Mesenchymal stem cell (in vitro differentiated cells and primary cell): ENCODE measurements at regions not wholly inside any gene's neighbourhood (a gene's known extent, or its start where the extent isn't known, plus 50 kb on each side); places are given as distances from the start of the nearest gene placed in this dataset.
A peak's percentile ranks its signal among the peaks of the same experiment; 100 is the strongest.

ENCODE experiments used
- DNase-seq: peaks from one replicate; pipeline ENCODE4 v3.0.0-alpha.2; 2013
- H2AFZ ChIP-seq: one replicate; pipeline ENCODE4 v1.6.1; 2013; ENCODE audit warnings: low read depth, mild to moderate bottlenecking, control low read depth, inconsistent platforms, low read length, moderate library complexity
- H2AK5ac ChIP-seq: 2 replicates; pipeline ENCODE4 v1.6.1; 2013; ENCODE audit warnings: low read length, moderate library complexity, mild to moderate bottlenecking, inconsistent platforms; ENCODE audit not compliant: severe bottlenecking
- H2BK120ac ChIP-seq: one replicate; pipeline ENCODE4 v1.6.1; 2013; ENCODE audit warnings: low read depth, mild to moderate bottlenecking, inconsistent platforms, low read length, moderate library complexity
- H2BK12ac ChIP-seq, 2 experiments: one replicate each; pipeline ENCODE4 v1.6.1; 2013; ENCODE audit warnings: inconsistent platforms in 2 of 2, low read length in 2 of 2, mild to moderate bottlenecking in 2 of 2, moderate library complexity in 2 of 2, control low read depth in 1 of 2
- H2BK15ac ChIP-seq: one replicate; pipeline ENCODE4 v1.6.1; 2013; ENCODE audit warnings: mild to moderate bottlenecking, low read depth, inconsistent platforms; ENCODE audit not compliant: poor library complexity, severe bottlenecking
- H2BK5ac ChIP-seq: 2 replicates; pipeline ENCODE4 v1.6.1; 2013; ENCODE audit warnings: low read depth, mild to moderate bottlenecking, low read length, control low read depth, inconsistent platforms; ENCODE audit not compliant: poor library complexity, severe bottlenecking
- H3K14ac ChIP-seq, 2 experiments: one replicate each; pipeline ENCODE4 v1.6.1; 2013; ENCODE audit warnings: inconsistent platforms in 2 of 2, low read length in 2 of 2, control low read depth in 1 of 2, mild to moderate bottlenecking in 1 of 2, moderate library complexity in 1 of 2
- H3K18ac ChIP-seq, 2 experiments: one replicate each; pipeline ENCODE4 v1.6.1; 2013; ENCODE audit warnings: inconsistent platforms in 2 of 2, low read length in 2 of 2, control low read depth in 1 of 2, low read depth in 1 of 2, mild to moderate bottlenecking in 1 of 2
- H3K23ac ChIP-seq, 2 experiments: one replicate each; pipeline ENCODE4 v1.6.1; 2013; ENCODE audit warnings: inconsistent platforms in 2 of 2, low read length in 2 of 2, mild to moderate bottlenecking in 2 of 2, moderate library complexity in 2 of 2, control low read depth in 1 of 2
- H3K27ac ChIP-seq: 2 replicates; pipeline ENCODE4 v1.5.1; 2013; ENCODE audit warnings: mild to moderate bottlenecking, moderate library complexity, low read length, control low read depth, inconsistent platforms; ENCODE audit not compliant: poor library complexity, severe bottlenecking
- H3K27me3 ChIP-seq, 2 experiments: 2 replicates each; pipeline versions ENCODE4 v1.6.1 to v1.7.0; 2013; ENCODE audit warnings: low read length in 2 of 2, mild to moderate bottlenecking in 2 of 2, moderate library complexity in 2 of 2, control low read depth in 1 of 2, inconsistent platforms in 1 of 2; ENCODE audit not compliant: control insufficient read depth in 1 of 2, insufficient read depth in 1 of 2
- H3K36me3 ChIP-seq, 2 experiments: 2 replicates each; pipeline versions ENCODE4 v1.6.1 to v1.7.0; 2013; ENCODE audit warnings: low read length in 2 of 2, control low read depth in 1 of 2, inconsistent platforms in 1 of 2, low read depth in 1 of 2, mild to moderate bottlenecking in 1 of 2; ENCODE audit not compliant: insufficient read depth in 2 of 2, control insufficient read depth in 1 of 2
- H3K4ac ChIP-seq, 2 experiments: one replicate each; pipeline ENCODE4 v1.6.1; 2013; ENCODE audit warnings: inconsistent platforms in 2 of 2, low read length in 2 of 2, mild to moderate bottlenecking in 2 of 2, moderate library complexity in 2 of 2, control low read depth in 1 of 2, low read depth in 1 of 2
- H3K4me1 ChIP-seq: 2 replicates; pipeline ENCODE4 v1.6.1; 2013; ENCODE audit warnings: low read depth, low read length, control low read depth; ENCODE audit not compliant: control insufficient read depth, insufficient read depth
- H3K4me2 ChIP-seq: 2 replicates; pipeline ENCODE4 v1.6.1; 2013; ENCODE audit warnings: low read length, mild to moderate bottlenecking, inconsistent platforms; ENCODE audit not compliant: poor library complexity, severe bottlenecking
- H3K4me3 ChIP-seq, 2 experiments: 2 replicates each; pipeline versions ENCODE4 v1.5.1 to v1.7.0; 2013; ENCODE audit warnings: low read length in 2 of 2, mild to moderate bottlenecking in 2 of 2, control low read depth in 1 of 2, low read depth in 1 of 2; ENCODE audit not compliant: insufficient read depth in 1 of 2
- H3K79me1 ChIP-seq: replicated peaks from 2 replicates; pipeline ENCODE4 v1.6.1; 2013; ENCODE audit warnings: mild to moderate bottlenecking, control low read depth, low read length, inconsistent platforms; ENCODE audit not compliant: poor library complexity, severe bottlenecking
- H3K9ac ChIP-seq: 2 replicates; pipeline ENCODE4 v1.7.0; 2013; ENCODE audit warnings: mild to moderate bottlenecking, low read length, moderate library complexity
- H3K9me3 ChIP-seq: 2 replicates; pipeline ENCODE4 v1.7.0; 2013; ENCODE audit warnings: mild to moderate bottlenecking, low read length; ENCODE audit not compliant: control insufficient read depth
- H4K8ac ChIP-seq: one replicate; pipeline ENCODE4 v1.6.1; 2013; ENCODE audit warnings: inconsistent platforms, mild to moderate bottlenecking, low read length, moderate library complexity
- H4K91ac ChIP-seq: one replicate; pipeline ENCODE4 v1.6.1; 2013; ENCODE audit warnings: mild to moderate bottlenecking, low read length, inconsistent platforms
- WGBS: methylation state at CpG from one replicate; pipeline ENCODE4 v1.1.7; 2013; ENCODE audit warnings: mixed read lengths; 5-methylcytosine and 5-hydroxymethylcytosine counted together

DNA sequence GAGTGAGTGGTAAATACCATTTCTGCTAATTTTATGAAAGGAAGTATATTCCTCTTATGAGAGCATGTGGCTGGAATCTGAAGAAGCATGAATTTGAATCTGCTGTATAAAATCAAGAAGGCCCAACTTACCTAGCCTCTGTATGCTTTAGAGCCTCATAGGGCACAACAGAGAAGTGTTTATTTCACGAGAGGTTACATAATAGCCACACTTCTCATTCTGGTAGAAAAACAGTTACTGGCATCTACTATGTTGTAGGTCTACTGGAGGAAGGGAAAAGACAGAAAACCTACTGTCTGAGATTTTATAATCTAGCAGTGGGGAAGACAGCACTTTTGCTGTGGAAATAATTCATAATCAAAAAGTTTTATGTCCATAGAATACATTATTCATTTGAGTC lies 172.6 kb upstream of the ZNF608 start:
- Histone ChIP-seq H3K23ac (no peak overlapping the region), H2BK15ac (no peak overlapping the region), H3K4me3 (no peak overlapping the region), H3K27me3 (no peaks in the 10 kb centered on the region), H3K14ac (no peak overlapping the region), H4K91ac (no peak overlapping the region), H2BK12ac (no peak overlapping the region), H3K4ac (no peak overlapping the region), H3K4me2 (no peak overlapping the region), H3K9me3 (no peaks in the 10 kb centered on the region), H2AK5ac (no peak overlapping the region), H3K18ac (no peak overlapping the region), H3K9ac (no peak overlapping the region), H3K36me3 (no peaks in the 10 kb centered on the region), H3K4me1 (no peaks in the 10 kb centered on the region), H2BK5ac (no peak overlapping the region), H2AFZ (no peak overlapping the region), H3K27ac (no peak overlapping the region), H2BK120ac (no peak overlapping the region), H4K8ac (no peak overlapping the region), H3K79me1 (no peaks in the 10 kb centered on the region)
- no peak for DNase-seq
- WGBS: no CpG with 5 or more reads among the region's 1 CpG

DNA sequence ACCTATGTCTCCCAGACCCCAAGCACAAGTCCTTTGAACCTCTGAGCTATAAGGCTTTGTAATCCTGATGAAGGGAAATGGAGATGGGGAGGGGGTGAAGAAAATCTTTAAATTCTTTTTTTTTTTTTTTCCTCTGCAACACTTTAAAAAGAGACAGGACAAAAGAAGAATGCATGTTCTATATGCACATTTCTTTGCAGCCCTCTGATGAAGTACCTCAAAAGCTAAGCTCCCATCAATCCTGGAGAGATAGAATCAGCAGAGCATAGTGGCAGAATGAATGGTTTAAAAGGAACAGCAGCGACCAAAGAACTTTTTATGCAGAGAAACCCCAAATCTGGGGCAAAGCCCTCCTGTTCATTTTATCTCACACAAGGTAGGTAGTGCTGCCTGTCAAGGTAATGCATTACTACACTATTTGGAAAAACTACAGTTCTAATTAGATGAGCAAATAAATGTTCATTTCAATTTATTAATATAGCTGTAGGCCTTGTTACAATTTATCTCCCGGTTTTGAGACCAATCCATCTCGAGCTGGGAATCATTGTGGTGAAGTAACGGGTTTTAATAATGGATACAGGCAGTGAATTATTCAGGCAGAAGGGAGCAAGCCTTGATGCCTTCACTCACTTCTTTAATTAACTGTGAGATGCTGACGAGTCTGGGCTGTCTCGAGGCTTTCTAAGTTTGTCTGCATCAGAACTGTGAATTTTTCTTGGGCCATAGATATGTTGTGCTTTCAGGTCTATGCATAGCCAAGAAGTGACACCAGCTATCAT lies 173.5 kb upstream of the ZNF608 start:
- no peak overlapping the region for H2BK15ac ChIP-seq
- no peak overlapping the region for H3K4me3 ChIP-seq
- H2BK12ac ChIP-seq: no peak overlapping the region
- H3K23ac ChIP-seq: no peak overlapping the region
- H3K14ac ChIP-seq: no peak overlapping the region
- no peak overlapping the region for H2BK5ac ChIP-seq
- H3K36me3 ChIP-seq: no peaks in the 10 kb centered on the region
- H3K4me2 ChIP-seq: no peak overlapping the region
- H3K27ac ChIP-seq: no peak overlapping the region
- no peak overlapping the region for H4K8ac ChIP-seq
- DNase-seq: no peak
- H3K79me1 ChIP-seq: no peaks in the 10 kb centered on the region
- H3K9ac ChIP-seq: no peak overlapping the region
- H2AFZ ChIP-seq: no peak overlapping the region
- no peaks in the 10 kb centered on the region for H3K27me3 ChIP-seq
- peak overlapping the region in 1 of 2 experiments; percentile 54 for H3K18ac ChIP-seq
- no peak overlapping the region for H2AK5ac ChIP-seq
- no peak overlapping the region for H3K4ac ChIP-seq
- no peaks in the 10 kb centered on the region for H3K9me3 ChIP-seq
- H3K4me1 ChIP-seq: no peaks in the 10 kb centered on the region
- no peak overlapping the region for H4K91ac ChIP-seq
- WGBS: 68% methylated on average over 5 of the region's 6 CpGs
- H2BK120ac ChIP-seq: peak overlapping the region; percentile 5

- Histone ChIP-seq H3K4ac (no peak overlapping the region), H3K27ac (no peak overlapping the region), H3K14ac (no peak overlapping the region), H3K4me1 (no peaks in the 10 kb centered on the region), H3K36me3 (no peaks in the 10 kb centered on the region), H3K4me3 (no peak overlapping the region), H3K9ac (no peak overlapping the region), H2AK5ac (no peak overlapping the region), H3K4me2 (no peak overlapping the region), H3K79me1 (no peaks in the 10 kb centered on the region), H2BK120ac (no peak overlapping the region), H4K8ac (no peak overlapping the region), H3K23ac (no peak overlapping the region), H3K9me3 (no peaks in the 10 kb centered on the region), H2BK12ac (no peak overlapping the region), H2BK15ac (no peak overlapping the region), H3K27me3 (no peaks in the 10 kb centered on the region), H2BK5ac (no peak overlapping the region), H4K91ac (no peak overlapping the region), H2AFZ (no peak overlapping the region), H3K18ac (no peak overlapping the region)
- 71% methylated on average over 8 of the region's 9 CpGs for WGBS
- no peak for DNase-seq
Observed at GRCh38 chr5:124920909-124921666, 174.6 kb upstream of the ZNF608 start.

- Histone ChIP-seq H4K8ac (no peak overlapping the region), H2BK12ac (no peak overlapping the region), H4K91ac (no peak overlapping the region), H3K23ac (no peak overlapping the region), H2BK120ac (no peak overlapping the region), H3K79me1 (no peaks in the 10 kb centered on the region), H3K9ac (no peak overlapping the region), H3K9me3 (no peaks in the 10 kb centered on the region), H3K14ac (no peak overlapping the region), H3K4ac (no peak overlapping the region), H3K18ac (no peak overlapping the region), H2BK5ac (no peak overlapping the region), H3K4me1 (no peaks in the 10 kb centered on the region), H2BK15ac (no peak overlapping the region), H2AFZ (no peak overlapping the region), H3K27me3 (no peaks in the 10 kb centered on the region), H3K36me3 (no peaks in the 10 kb centered on the region), H3K4me3 (no peak overlapping the region), H3K4me2 (no peak overlapping the region), H3K27ac (no peak overlapping the region), H2AK5ac (no peak overlapping the region)
- WGBS: 100% methylated on average over 1 of the region's 4 CpGs
- DNase-seq: no peak
Observed at GRCh38 chr5:124921694-124922093, 175.3 kb upstream of the ZNF608 start.
